ENCODE measurements at regions not wholly inside any gene's neighbourhood (a gene's known extent, or its start where the extent isn't known, plus 50 kb on each side); places are given as distances from the start of the nearest gene placed in this dataset.
"Not testable (repeated sequence)": the region's sequence is repeated elsewhere in the genome, so short reads cannot be mapped to it uniquely, and the experiment has no call there.

DNA sequence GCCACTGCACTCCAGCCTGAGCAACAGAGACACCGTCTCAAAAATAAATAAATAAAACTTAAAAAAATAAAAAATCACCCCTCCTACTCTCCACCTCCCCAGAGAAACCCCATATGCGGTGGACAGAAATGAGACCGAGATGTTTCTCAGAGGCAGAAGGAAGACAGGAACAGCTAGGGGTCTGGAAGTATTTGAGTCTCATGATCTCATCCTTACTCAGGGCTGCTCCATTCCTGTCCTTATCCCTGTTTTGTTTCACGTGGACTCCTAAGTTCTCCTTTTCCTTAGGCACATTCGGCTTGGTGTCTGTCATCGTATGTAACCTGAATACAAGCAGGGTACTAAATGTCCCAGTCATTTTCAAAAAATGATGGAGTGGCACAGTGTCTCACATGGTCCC is 76.1 kb downstream of the C9orf50 start:
- no peak for DNase-seq

DNA sequence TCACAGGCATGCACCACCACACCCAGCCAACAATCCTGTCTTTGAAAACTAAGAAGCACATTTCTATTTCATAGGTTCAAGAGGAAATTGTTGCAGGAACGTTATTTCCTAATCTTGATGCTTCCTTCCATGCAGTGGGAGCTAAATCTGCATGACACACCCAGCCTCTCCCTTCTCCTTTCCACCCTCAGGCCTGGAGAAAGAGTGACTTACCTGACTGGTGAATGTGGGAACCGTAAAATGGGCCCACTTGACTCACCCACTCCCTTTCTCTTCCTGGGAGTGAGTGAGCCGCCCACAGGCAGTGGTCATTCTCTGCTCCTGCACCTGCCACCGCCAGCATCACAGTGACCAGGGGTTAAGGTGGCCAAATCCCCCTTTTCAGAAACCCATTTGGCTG is 78.2 kb downstream of the C9orf50 start:
- DNase-seq: no peak

DNA sequence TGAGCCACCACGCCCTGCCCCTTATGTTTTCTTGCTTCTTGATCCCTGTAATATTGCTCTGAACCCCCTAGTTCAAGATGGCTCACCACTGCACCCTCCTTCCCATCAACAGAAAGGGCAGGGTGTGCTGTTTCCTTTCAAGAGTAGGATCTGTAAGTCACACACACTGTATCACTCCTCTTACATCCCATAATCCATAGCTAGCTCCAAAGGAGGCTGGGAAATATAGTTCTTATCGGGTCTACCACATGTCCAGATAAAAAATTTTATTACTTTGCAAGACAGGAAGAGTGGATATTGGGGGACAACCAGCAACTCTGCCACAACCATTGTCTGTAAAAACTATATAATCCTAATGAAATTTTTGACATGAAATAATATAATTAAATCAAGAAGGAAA is 79.6 kb downstream of the C9orf50 start:
- no peak for DNase-seq

DNA sequence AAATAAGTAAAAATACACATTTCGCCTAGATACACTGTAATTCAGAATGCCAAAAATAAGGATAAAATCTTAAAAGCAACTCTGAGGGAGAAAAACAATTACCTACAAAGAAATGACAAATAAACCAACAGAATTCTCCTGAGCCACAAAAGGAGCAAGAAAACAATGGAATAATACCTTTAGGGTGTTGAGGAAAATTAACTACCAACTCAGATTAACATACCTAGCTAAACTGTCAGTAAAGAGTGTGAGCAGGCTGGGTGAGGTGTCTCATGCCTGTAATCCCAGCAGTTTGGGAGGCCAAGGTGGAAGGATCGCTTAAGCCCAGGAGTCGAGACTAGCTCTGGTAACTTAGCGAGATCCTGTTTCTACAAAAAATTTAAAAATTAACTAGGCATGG is 81.5 kb downstream of the C9orf50 start:
- no peak for DNase-seq

DNA sequence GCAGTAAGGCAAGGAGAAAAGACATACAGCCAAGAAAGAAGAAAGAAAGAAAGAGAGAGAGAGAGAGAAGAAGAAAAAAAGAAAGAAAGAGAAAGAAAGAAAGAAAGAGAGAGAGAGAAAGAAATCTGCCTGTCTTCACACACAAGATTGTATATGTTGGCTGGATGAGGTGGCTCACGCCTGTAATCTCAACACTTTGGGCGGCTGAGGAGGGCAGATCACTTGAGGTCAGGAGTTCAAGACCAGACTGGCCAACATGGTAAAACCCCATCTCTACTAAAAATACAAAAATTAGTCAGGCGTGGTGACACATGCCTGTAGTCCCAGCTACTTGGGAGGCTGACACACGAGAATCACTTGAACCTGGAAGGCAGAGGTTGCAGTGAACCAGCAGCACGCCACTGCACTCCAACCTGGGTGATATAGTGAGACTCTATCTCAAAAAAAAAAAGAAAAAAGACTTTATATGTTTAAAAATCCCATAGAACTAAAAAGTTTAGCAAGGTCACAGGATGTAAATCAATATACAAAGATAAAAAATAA is 89.0 kb downstream of the C9orf50 start:
- not testable (repeated sequence) for DNase-seq

DNA sequence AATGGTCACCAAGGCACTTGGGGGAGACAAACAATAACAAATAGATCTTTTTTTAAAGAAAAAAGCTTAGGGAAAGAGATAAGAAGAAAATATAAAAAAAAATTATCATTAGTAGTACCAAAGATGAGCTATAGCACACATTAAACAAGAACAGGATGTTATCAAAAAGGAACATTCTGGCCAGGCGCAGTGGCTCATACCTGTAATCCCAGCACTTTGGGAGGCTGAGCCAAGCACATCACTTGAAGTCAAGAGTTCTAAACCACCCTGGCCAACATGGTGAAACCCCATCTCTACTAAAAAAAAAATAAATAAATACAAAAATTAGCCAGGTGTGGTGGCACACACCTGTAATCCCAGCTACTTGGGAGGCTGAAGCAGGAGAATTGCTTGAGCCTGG is 92.9 kb downstream of the C9orf50 start:
- DNase-seq: not testable (repeated sequence)

DNA sequence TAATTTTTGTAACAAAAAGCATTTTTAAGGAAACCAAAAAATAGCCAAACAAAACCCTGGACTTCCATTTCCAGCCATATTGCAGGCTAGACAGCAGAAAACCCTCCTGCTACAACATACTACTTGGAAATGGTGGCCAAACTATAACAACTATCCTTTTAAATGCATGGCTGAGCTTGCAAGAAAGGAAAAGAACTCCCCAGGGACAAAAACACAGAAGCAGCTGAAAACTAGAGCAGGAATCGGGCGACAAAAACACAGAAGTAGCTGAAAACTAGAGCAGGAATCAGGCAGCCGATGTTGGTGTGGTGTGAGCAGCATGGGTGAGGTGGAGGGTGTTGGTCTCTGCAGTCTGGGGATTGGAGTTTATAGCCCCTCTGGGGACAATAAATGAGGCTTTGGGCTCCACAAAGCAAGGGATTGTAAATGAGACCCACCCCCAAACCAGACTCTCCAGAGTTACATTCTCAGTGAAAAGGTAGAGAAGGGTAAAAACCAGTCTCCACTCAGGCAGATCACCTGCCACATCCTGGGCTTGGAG is 95.2 kb downstream of the C9orf50 start:
- no peak for DNase-seq

DNA sequence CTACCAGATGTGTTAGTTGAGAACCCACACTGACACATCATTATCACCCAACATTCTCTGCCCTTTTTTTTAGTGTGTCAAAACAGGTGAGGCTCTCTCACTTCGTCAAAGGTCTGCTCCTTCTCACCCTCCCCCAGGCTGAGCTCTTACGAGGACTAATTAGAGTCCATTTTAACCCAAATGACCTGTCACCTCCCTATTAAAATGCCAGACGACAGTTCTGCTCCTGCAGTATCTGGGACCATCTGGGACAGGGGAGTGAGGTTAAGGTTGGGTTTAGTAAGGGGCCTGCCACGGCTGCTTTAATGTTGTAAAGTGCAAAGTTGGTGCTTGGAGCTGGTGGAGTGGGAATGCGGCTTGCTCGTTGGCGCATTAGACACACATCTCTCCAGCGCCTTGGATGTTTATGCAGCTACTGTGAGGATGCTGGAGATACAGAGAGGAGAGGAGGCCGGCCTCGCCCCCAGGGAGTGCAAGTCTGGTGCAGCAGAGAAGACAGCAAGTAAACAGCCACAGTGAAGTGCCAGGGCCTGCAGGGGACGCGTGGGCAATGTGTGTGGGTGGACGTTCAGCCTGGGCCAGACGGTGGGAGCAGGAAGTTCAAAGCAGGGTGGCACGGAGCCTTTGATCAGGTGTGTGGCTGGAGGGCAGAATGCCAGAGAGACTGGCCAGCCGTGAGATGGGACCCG is 96.2 kb downstream of the C9orf50 start:
- DNase-seq: no peak

DNA sequence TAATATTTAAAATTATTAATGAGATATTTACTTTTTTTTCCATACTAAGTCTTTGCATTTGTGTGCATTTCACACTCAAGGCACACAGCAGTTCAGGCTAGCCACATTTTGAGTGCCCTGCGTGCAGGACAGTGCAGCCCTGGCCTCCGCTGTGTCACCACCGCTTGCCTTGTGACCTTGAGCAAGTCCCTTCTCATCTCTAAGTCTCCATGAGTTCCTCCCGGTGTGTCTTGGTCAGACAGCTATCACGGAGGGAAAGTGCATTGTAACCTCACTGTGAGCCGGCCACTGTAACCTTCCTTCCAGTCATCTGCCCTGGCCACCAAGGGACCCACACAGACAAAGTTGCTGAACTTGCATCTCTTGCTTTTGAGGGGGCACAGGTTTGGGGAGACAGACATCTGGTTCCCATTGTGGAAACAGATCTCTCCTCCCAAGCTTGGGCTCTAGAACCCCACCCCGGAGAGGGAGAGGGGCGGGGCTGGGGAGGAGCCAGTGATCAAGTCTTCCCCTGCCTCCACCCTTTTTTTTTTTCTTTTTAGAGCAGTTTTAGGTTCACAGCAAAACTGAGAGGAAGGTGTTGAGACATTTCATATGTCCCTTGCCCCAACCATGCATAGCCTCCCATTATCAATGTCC is 96.8 kb downstream of the C9orf50 start:
- DNase-seq: no peak

DNA sequence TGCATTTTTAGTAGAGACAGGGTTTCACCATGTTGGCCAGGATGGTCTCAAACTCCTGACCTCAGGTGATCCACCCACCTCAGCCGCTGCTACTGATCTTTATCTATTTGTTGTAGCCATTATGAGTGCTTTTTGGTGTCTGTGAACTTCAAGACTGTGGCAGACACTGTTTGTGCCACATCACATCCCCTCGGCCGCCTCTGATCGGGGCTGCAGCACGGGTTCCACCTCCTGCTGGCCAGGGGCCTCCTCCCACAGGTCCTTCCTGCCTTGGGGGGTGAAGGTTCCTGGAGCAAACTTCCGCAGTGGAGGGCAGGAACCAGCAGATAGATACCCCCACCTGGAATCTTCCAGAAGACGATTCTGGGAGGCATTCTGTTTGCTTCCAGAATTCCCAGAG is 98.5 kb downstream of the C9orf50 start:
- no peak for DNase-seq

DNA sequence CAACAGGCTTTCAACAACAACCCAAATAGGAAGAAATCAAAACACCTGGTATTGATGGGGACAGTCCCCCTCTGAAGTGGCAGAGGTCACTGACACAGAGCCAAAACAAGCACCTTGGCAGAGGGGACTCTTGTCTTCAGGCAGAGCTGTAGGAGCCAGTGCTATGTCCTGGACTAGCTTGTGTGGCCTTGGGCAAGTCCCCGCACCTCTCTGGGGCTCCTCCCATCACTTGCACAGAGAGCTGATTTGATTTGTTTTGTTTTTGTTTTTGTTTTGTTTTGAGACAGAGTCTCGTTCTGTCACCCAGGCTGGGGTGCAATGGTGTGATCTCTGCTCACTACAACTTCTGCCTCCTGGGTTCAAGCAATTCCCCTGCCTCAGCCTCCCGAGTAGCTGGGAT is 100.8 kb downstream of the C9orf50 start:
- no peak for DNase-seq

DNA sequence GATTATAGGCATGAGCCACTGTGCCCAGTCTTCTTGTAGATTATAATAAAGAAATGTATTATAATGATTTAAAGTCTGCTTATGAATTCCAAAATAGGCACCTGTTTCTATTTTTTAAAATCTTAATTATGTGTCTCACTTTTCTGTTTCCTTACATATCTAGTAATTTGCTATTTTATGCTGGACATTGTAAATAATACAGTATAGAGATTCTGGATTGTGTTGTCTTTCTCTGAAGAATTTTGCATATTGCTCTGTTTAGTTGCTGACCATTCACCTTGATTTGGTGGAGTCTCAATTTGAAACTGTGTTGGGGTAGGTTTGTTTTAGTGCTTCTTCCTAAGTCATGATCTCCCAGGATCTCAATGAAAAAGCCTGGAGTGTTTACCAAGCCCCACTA is 102.8 kb downstream of the C9orf50 start:
- DNase-seq: no peak

DNA sequence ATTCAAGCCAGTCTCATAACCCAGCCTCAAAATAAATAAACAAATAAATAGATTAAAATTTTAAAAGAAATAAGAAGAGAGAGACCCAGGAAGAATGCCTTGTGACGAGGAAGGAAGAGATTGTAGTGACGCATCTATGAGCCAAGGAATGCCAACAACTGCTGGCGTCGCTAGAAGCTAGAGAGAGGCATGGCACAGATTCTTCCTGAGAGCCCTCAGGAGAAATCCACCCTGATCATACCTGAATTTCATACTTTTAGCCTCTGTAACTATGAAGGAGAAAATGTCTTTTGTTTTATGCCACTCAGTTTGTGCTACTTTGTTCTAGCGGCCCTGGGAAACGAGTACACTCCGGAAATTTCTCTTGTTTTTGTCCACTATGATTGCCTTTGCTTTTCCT is 103.9 kb downstream of the C9orf50 start:
- DNase-seq: no peak

DNA sequence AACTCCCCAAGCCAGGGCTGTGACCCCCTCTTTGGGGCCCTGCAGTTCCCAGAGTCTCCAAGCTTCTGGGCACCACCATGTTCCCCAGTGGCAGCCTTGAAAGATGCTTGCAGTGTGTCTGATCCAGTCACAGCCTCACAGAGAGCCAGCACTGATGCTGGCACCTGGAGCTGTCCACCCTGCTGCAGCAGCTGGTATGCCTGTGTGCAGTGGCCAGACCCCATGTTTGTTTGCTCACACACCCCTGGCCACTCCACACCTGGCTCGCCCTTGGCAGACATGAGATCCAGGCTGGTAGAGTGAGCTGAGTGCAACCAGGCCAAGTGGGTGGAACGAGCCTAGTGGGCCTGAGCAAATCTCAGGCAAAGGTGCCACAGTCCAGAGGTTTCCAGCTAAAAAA is 106.0 kb downstream of the C9orf50 start:
- no peak for DNase-seq

DNA sequence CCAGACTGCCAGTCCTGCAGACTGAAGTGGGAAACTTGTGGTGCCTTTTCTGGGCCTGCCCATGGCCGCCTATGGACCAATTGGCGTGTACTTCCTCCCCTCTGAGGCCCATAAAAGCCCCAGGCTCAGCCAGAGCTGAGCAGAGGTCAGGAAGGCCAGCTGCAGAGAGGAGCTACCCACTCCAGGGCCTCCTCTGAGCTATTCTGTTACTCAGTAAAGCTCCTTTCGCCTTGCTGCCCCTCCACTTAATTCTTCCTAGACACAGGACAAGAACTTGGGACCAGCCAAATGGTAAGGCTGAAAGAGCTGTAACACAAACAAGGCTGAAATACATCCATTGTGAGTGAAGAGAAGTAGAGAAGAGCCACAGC is 106.4 kb downstream of the C9orf50 start:
- DNase-seq: no peak

DNA sequence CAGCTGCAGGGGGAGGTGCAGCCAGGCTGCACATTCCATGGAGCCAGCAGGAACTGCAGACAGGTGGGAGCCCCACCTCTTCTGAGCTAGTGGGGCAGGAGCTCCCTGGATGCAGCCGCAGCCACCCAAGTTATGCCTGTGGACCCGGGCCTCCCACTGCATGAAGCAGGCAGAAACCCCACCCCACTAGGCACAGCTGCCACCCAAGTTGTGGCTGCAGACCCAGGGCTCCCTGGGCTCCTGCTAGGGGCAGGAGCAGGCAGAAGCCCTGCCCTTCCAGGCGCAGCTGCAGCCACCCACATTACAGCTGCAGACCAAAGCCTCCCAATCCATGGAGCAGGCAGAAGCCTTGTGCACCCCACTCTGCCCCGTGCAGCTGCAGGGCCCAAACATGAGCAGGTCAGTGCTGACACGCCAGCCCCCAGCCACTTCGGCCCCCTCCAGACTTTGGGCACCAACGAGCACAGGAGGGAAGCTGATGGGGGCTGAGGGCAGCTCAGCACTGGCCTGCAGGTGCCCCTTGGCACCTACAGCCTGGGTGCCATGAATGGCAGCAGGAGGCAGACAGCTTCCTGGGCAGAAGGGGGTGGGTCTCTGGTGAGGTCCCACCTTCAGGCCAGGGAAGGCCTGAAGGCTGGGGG is 106.9 kb downstream of the C9orf50 start:
- DNase-seq: no peak

DNA sequence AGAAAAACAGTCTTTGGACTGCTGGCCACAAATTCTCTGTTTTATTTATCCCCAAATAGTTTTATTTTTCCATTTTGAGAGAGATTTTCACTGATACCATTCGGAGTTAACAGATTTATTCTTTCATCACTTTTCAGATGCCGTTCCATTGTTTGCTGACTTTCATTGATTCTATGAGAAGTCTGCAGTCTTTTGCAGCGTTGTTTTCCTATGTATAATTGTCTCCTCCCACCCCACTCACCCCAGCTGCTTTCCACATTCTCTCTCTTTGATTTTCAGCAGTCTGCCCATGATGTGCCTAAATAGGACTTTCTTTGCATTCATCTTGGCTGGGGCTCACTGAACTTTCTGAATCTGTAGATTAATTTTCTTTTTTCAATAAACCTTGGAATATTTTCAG is 107.6 kb downstream of the C9orf50 start:
- DNase-seq: no peak

DNA sequence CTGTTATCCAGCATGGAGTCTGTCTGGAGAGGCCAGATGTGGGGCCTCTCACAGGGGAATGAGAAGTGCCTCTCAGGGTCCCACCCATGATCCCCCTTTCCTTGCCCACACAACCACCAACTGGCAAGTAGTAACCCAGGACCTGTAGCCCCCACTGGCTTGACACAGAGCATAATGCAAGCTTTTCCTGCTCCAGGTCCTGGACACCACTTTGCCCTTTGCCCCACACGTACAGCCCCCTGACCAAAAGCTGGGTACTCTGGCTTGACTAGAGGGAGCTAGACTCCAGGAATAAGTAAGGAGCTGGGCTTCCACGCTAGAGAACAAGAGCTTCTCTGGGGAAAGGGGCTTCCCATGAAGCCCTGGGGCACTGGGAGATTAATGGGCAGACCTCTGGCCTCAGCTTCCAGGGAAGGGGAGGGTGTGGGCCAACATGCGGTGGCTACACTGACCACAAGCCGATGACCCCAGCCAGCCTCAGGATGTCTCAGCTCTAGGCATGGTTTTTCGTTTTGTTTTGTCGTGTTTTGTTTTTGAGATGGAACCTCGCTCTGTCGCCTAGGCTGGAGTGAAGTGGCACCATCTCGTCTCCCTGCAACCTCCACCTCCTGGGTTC is 109.5 kb downstream of the C9orf50 start:
- DNase-seq: no peak

DNA sequence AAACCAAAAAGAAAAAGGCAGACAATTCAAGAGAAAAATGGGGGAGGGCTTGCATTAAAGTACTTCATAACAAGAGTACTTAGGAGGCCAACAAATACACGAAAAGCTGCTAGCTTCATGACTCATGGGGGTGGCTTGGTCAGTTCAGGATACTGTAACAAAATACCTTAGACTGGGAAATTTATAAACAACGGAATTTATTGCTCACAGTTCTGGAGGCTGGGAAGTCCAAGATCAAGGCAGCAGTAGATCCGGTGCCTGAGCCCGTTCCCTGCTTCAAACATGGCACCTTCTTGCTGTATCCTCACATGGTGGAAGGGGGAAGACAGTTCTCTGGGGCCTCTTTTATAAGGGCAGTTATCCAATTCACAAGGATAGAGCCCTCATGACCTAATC is 111.4 kb downstream of the C9orf50 start:
- no peak for DNase-seq

DNA sequence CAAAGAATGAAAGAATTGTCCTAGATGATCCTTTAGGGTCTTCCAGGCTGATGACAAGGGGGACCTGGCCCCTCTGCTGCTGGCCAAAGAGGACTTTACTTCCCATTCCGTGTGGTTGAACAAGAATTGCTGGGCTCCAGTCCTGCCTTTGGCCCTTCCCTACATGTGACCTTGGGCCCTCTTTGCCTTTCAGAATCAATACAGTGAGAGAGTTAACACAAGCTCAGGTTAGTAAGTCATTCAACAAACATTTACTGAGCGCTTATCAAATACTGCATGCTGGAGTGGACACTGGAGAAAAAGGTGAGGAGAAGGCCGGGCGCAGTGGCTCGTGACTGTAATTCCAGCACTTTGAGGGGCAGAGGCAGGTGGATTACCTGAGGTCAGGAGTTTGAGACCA is 113.1 kb downstream of the C9orf50 start:
- DNase-seq: no peak

DNA sequence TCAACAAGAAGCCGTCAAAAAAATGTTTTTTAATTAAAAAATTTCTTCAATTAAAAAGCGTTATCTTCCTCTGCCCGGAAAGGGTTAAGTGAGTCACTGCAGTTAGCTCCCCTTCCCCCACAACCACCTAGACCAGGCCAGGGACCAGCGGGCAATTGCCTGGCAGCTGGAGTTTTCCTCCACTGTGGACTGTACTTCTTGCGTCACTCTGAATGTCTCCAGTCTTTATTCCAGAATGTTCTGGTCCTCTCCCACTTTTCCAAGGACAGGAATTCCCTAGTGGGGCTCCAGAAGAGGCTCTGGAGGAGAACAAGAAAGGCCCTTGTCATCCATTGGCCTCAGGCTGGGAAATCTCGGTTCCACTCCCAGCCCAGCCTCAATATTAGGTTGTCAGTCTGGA is 114.0 kb downstream of the C9orf50 start:
- no peak for DNase-seq

DNA sequence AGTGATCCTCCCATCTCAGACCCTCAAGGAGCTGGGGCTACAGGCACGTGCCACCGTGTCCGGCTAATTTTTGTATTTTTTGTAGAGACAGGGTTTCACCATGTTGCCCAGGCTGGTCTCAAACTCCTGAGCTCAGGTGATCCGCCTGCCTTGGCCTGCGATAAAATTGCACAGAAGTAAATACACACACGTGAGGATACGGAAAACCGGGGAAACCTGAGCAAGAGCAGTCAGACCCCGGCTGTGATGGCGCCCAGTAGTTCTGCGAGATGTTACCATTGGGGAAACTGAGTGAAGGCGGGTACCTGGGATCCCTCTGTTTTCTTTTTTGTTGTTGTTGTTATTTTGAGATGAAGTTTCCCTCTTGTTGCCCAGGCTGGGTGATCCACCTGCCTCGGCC is 114.9 kb downstream of the C9orf50 start:
- no peak for DNase-seq

DNA sequence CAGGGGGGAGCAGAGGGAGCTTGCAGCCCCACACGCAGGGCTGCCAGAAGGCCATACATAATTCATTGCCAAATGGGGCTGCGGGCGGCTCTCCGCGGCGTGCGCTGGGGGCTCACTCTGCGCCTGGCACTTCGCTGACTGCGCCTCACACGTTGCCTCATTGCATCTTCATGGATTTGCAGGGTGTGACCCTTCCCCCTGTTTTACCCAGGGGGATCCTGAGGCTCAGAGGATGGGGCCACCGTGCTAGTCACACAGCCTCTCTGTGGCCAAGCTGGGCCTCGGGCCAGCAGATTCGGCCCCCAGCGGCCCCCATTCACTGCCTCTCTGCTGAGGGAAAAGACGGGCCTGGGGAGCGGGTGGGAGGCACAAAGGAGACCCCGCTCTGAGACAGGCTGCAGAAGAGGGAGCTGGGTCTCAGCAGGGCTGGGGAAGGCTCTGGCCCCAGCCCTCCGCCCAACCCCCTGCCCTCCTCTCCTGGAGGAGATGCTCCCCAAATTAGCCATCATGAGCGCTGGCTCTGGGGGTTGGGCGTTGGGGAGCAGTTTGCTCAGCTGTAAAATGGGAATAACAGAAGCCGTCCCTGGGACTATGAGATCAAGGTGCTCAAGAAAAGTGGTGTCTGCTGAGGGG is 115.5 kb downstream of the C9orf50 start:
- DNase-seq: no peak

Data from NCI-H446 (cell line).